ENCODE measurements at regions not wholly inside any gene's neighbourhood (a gene's known extent, or its start where the extent isn't known, plus 50 kb on each side); places are given as distances from the start of the nearest gene placed in this dataset.

GRCh38 chr3:178479860-178480259, 56.4 kb upstream of the KCNMB2 start:
- Histone ChIP-seq H3K27ac (ENCODE audit: low read depth, low read length) (no peak overlapping the region), H3K36me3 (ENCODE audit: control insufficient read depth, low read length) (no peaks in the 10 kb centered on the region), H3K4me3 (ENCODE audit: low read length) (no peak overlapping the region), H3K9me2 (replicated peaks; ENCODE audit: control insufficient read depth, low read length) (no peaks in the 10 kb centered on the region), H3K4me2 (ENCODE audit: low read length) (no peak overlapping the region), H3K9me3 (ENCODE audit: control insufficient read depth, insufficient read depth, low read length) (no peaks in the 10 kb centered on the region), H3K79me2 (ENCODE audit: control insufficient read depth, low read length) (no peaks in the 10 kb centered on the region), H3F3A (ENCODE audit: control insufficient read depth, insufficient read depth) (no peaks in the 10 kb centered on the region), H3K4me1 (ENCODE audit: control insufficient read depth, low read length) (peaks cover 29% of the 10 kb centered on the region), H3K27me3 (ENCODE audit: control insufficient read depth, low read length) (no peaks in the 10 kb centered on the region), H4K20me1 (ENCODE audit: control insufficient read depth, insufficient read depth, low read depth, low read length) (no peaks in the 10 kb centered on the region)
- TF ChIP-seq CTCF (IDR thresholded peaks at IDR 0.05; ENCODE audit: low read depth, low read length, poor library complexity, severe bottlenecking), result no peak
- no peak for TF ChIP-seq EZH2phosphoT487 (IDR thresholded peaks at IDR 0.05; ENCODE audit: borderline replicate concordance, low read length)

DNA sequence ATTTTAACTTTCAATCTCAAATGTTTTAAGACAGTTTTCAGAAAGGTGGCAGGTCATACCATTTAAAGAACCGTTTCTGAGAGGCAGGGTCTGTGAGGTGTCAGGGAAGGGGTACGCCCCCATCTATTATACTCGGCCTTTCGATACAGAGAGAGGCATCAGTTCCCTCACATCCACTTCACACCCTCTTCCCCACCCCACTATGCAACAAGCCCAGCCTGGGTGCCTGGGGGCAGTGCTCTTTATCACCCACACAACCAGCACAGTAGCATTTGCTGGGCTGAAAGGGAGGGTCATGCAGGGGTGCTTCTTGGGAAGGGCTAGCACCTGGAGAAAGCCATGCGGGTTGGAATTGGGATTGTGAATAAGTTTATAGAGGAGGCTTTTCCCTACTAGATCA, 56.0 kb upstream of the KCNMB2 start:
- no peaks in the 10 kb centered on the region for H3K9me2 ChIP-seq (replicated peaks; ENCODE audit: control insufficient read depth, low read length)
- H3K79me2 ChIP-seq (ENCODE audit: control insufficient read depth, low read length), result no peaks in the 10 kb centered on the region
- no peaks in the 10 kb centered on the region for H3K27me3 ChIP-seq (ENCODE audit: control insufficient read depth, low read length)
- 0 out of 2 replicates have a peak overlapping the region, but pooled peaks have one; percentile 2 for H3K4me3 ChIP-seq (ENCODE audit: low read length)
- H3K36me3 ChIP-seq (ENCODE audit: control insufficient read depth, low read length), result no peaks in the 10 kb centered on the region
- H3K4me1 ChIP-seq (ENCODE audit: control insufficient read depth, low read length), result peaks cover 33% of the 10 kb centered on the region
- H3F3A ChIP-seq (ENCODE audit: control insufficient read depth, insufficient read depth), result no peaks in the 10 kb centered on the region
- H3K27ac ChIP-seq (ENCODE audit: low read depth, low read length), result no peak overlapping the region
- TF ChIP-seq CTCF (IDR thresholded peaks at IDR 0.05; ENCODE audit: low read depth, low read length, poor library complexity, severe bottlenecking), result no peak
- no peak for TF ChIP-seq EZH2phosphoT487 (IDR thresholded peaks at IDR 0.05; ENCODE audit: borderline replicate concordance, low read length)
- H4K20me1 ChIP-seq (ENCODE audit: control insufficient read depth, insufficient read depth, low read depth, low read length), result no peaks in the 10 kb centered on the region
- H3K4me2 ChIP-seq (ENCODE audit: low read length), result peak overlapping the region; percentile 26
- H3K9me3 ChIP-seq (ENCODE audit: control insufficient read depth, insufficient read depth, low read length), result no peaks in the 10 kb centered on the region

- Histone ChIP-seq H3K9me2 (replicated peaks; ENCODE audit: control insufficient read depth, low read length) (no peaks in the 10 kb centered on the region), H3K27me3 (ENCODE audit: control insufficient read depth, low read length) (no peaks in the 10 kb centered on the region), H3K79me2 (ENCODE audit: control insufficient read depth, low read length) (no peaks in the 10 kb centered on the region), H3K27ac (ENCODE audit: low read depth, low read length) (no peak overlapping the region), H3K36me3 (ENCODE audit: control insufficient read depth, low read length) (no peaks in the 10 kb centered on the region), H3F3A (ENCODE audit: control insufficient read depth, insufficient read depth) (no peaks in the 10 kb centered on the region), H3K4me1 (ENCODE audit: control insufficient read depth, low read length) (peaks cover 38% of the 10 kb centered on the region), H4K20me1 (ENCODE audit: control insufficient read depth, insufficient read depth, low read depth, low read length) (no peaks in the 10 kb centered on the region), H3K4me3 (ENCODE audit: low read length) (peak overlapping the region; percentile 2; the same call in 1 of the 2 replicates), H3K4me2 (ENCODE audit: low read length) (peak overlapping the region; percentile 26), H3K9me3 (ENCODE audit: control insufficient read depth, insufficient read depth, low read length) (no peaks in the 10 kb centered on the region)
- TF ChIP-seq CTCF (IDR thresholded peaks at IDR 0.05; ENCODE audit: low read depth, low read length, poor library complexity, severe bottlenecking) (no peak), EZH2phosphoT487 (IDR thresholded peaks at IDR 0.05; ENCODE audit: borderline replicate concordance, low read length) (no peak)
These were observed 55.4 kb upstream of the KCNMB2 start for GRCh38 chr3:178480795-178481194.
